Lower leg skin (tissue), 3 donors: ENCODE measurements at regions not wholly inside any gene's neighbourhood (a gene's known extent, or its start where the extent isn't known, plus 50 kb on each side); places are given as distances from the start of the nearest gene placed in this dataset.

Source experiments
- CTCF ChIP-seq, 3 donors: fragments of 450-650 bp; IDR thresholded peaks; one replicate each; pipeline ENCODE4 v1.5.1; 2016; ENCODE audit warnings: antibody characterized with exemption in 3 of 3, mild to moderate bottlenecking in 3 of 3, moderate library complexity in 2 of 3
- POLR2A ChIP-seq, 2 donors: fragments of 450-650 bp; IDR thresholded peaks; one replicate each; pipeline ENCODE4 v1.6.1; 2016 to 2017; ENCODE audit warnings: antibody characterized with exemption in 2 of 2, mild to moderate bottlenecking in 1 of 2, moderate library complexity in 1 of 2

- TF ChIP-seq CTCF (IDR thresholded peaks at IDR 0.05) (no peak), POLR2A (IDR thresholded peaks at IDR 0.05) (no peak)
These were observed 1130.7 kb upstream of the FAM98A start for GRCh38 chr2:34729845-34730244.
